HG02938 (cell line): ENCODE measurements at regions not wholly inside any gene's neighbourhood (a gene's known extent, or its start where the extent isn't known, plus 50 kb on each side); places are given as distances from the start of the nearest gene placed in this dataset.

Experiments
- ATAC-seq: cut with Tn5 transposase; IDR thresholded peaks from one replicate; pipeline ENCODE4 v1.9.1; 2021; ENCODE audit warnings: mild to moderate bottlenecking, moderate library complexity; ENCODE audit not compliant: unreplicated experiment

GRCh38 chr15:48032911-48033310 lies 87.9 kb upstream of the SLC24A5 start:
- ATAC-seq, result no peak

GRCh38 chr15:48038221-48038620 lies 82.6 kb upstream of the SLC24A5 start:
- no peak for ATAC-seq

- ATAC-seq, result no peak
Observed at GRCh38 chr15:48040166-48040817, 80.5 kb upstream of the SLC24A5 start.

DNA sequence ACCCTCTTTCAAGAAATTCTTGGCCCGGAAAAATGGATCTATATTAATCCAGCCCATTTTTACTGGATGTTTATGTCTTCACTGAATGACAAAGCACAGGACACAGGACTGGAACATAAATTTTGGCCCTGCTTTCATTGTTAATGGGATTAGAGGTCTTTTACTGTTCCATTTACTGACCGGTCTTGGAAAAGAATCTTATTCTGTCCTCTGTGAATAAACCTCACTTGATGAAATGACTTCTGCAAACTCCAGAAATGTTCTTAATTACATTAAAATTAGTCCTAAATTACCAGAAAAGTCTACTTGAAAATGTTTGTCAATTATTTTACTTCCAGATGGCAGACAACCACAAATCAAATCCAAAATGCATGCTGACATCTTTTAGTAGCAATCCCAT lies 79.3 kb upstream of the SLC24A5 start:
- ATAC-seq, result no peak

DNA sequence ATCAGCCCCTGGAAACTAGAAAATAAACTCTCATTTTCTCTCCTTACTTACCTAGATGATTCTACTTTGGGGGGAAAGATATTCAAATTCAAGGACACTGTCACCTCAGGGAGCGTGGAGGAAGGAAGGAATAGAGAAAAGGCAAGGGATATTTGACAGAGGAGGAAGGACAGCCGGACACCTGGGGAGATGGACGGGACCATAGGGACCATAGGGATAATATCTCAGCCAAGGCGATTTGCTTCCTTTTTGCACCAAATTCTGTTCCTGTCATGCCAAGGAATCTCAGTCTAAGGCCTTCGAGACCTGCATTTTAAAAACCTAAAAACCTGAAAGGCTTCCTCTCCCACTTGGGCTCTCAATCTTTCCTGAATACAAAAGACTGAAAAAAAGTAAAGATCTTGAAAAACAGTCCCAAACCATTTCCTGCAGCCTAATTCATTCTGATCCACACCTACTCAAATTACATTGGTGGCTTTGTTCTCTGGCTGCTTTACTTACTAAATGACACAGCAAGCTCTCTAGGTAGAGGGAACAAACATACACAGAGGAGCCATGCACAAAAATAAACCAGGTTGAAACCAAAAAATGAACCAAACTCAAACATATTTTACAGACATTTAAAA lies 73.9 kb upstream of the SLC24A5 start:
- no peak for ATAC-seq

DNA sequence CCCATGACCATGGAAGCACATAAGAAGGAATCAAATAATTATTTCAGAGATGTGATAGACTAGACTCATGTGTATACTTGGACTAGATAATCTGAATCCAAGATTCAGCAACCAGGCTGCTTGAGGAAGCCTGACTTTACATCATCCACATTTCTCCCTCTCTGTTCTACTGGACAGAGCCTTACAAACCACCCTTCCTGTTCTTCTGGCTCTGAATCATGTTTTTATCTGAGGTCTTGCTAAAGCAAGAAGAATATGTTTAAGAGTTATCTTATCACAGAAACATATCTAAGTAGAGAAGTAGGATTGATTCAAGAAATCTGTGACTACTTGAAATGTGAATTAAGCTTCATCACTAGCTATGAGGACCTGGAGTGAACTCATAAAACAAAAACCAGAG lies 71.1 kb upstream of the SLC24A5 start:
- ATAC-seq, result no peak

DNA sequence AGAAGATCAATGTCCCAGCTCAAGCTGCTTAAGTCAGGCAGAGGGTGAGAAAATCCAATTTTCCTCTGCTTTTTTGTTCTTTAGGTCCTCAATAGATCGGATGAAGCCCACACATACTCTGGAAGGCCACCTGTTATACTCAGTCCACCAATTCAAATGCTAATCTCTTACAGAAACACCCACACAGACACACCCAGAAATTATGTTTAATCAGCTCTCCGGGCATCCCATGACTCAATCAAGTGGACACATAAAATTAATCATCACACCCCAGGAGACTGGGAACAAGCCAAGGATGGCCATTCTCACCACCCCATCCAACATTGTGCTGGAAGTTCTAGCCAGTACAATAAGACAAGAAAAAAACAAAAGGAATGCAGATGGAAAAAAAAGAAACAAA lies 67.8 kb upstream of the SLC24A5 start:
- ATAC-seq, result no peak

- ATAC-seq, result no peak
Observed at GRCh38 chr15:48058371-48058770, 62.4 kb upstream of the SLC24A5 start.

- ATAC-seq, result no peak
Observed at GRCh38 chr15:48059791-48060190, 61.0 kb upstream of the SLC24A5 start.

- no peak for ATAC-seq
Observed at GRCh38 chr15:48060396-48060795, 60.4 kb upstream of the SLC24A5 start.

GRCh38 chr15:48061605-48062004 lies 59.2 kb upstream of the SLC24A5 start:
- ATAC-seq, result no peak

DNA sequence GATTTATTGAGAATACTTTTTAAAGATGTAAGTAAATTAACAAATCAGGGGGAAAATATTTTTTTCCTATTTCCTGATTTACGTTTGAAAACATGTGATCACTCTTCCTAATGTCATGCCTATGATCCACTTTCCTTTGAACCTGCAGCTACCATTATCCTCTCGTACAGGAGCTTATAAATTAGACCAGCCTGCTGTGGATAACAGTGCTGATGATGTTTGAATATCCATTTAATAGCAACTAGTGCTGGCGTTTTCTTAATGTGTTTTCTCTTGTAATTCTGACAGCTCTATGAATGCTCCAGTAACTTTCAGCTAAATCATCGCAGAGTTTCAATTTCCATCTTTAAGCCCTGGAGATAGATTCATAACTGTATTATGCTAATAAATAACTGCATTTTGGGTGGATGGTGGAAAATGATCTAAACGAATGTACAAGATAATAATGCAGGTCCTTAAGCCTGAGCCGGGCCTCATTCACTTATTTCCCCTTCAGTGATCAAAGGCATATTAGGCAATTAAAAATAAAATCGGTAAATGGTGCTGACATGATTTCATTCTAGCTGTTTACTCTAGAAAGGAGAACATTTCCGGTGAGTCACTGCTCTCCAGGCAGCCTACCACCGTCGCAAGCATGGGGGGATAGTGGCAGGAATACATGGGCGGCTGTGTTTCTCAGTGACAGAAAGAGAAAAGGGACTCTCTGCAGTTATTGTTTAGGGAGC lies 58.5 kb upstream of the SLC24A5 start:
- no peak for ATAC-seq

GRCh38 chr15:48063411-48063985 lies 57.3 kb upstream of the SLC24A5 start:
- ATAC-seq, result no peak

- ATAC-seq, result no peak
Observed at GRCh38 chr15:48064421-48064820, 56.4 kb upstream of the SLC24A5 start.

- ATAC-seq, result no peak
Observed at GRCh38 chr15:48066456-48066855, 54.3 kb upstream of the SLC24A5 start.
